ENCODE measurements at regions not wholly inside any gene's neighbourhood (a gene's known extent, or its start where the extent isn't known, plus 50 kb on each side); places are given as distances from the start of the nearest gene placed in this dataset.

- no TSS peak for BruUV-seq (replicated peaks)
- ATAC-seq (no peak), FAIRE-seq (no peak), DNase-seq (ENCODE audit: low spot score) (no peak)
- H3K79me2 ChIP-seq (ENCODE audit: insufficient read depth, low read length), result no peaks in the 10 kb centered on the region
- H4K20me1 ChIP-seq (ENCODE audit: insufficient read depth, low read length), result no peaks in the 10 kb centered on the region; the same call in 1 of the 2 replicates
- H3K4me1 ChIP-seq (ENCODE audit: insufficient read depth, low read length), result peaks cover 4% of the 10 kb centered on the region; the same call in 1 of the 2 replicates
- no peak overlapping the region for H3K9ac ChIP-seq (ENCODE audit: insufficient read depth, low read depth, low read length)
- intact Hi-C loops (cut with micrococcal nuclease; ENCODE audit: unreplicated experiment), result loop anchor here (1.0 to 10.0 kb wide), 5 partner anchors 122 to 360 kb away; no protein-coding TSS in a partner anchor
- no peaks in the 10 kb centered on the region for H3K36me3 ChIP-seq (replicated peaks in 1 of 2; ENCODE audit: control insufficient read depth in 1 of 2, insufficient read depth in 2 of 2, low read length in 2 of 2)
- H3K9me3 ChIP-seq (ENCODE audit: low read length), result no peaks in the 10 kb centered on the region
- WGBS (ENCODE audit: low lambda C conversion rate), result 28% methylated on average over 16 of the region's 21 CpGs
- ChIA-PET POLR2A (no interaction called here), CTCF (ENCODE audit: low intra/inter-chr PET ratio, low total read pairs) (interaction anchor here (2.1 kb wide), 1 partner anchor 331 kb away, joined by 18 read pairs; no protein-coding TSS in a partner anchor)
- H3K27ac ChIP-seq (ENCODE audit: extremely low read length, insufficient read depth, low read length), result no peak overlapping the region
- H3K4me3 ChIP-seq (replicated peaks in 1 of 3; ENCODE audit: insufficient read depth in 1 of 3, low read depth in 2 of 3, low read length in 3 of 3), result no peak overlapping the region
- H3K27me3 ChIP-seq (ENCODE audit: control insufficient read depth in 1 of 2, insufficient read depth in 2 of 2, low read length in 2 of 2), result peaks cover 6 to 82% of the 10 kb centered on the region in 2 experiments; a peak in 3 of 5 replicates
- no peak overlapping the region for H3K4me2 ChIP-seq (ENCODE audit: low read depth, low read length)
- no peak overlapping the region for H2AFZ ChIP-seq (ENCODE audit: low read length)
- in situ Hi-C loops (cut with HindIII; ENCODE audit: extremely low pct_ligation_motif_present, low pct_unique_long_range_greater_than_20kb), result loop anchor here (5.0 to 10.0 kb wide), 2 partner anchors 120 to 332 kb away; no protein-coding TSS in a partner anchor
- no peak for TF ChIP-seq RAD51 (IDR thresholded peaks at IDR 0.05; ENCODE audit: borderline replicate concordance)
- no peak for TF ChIP-seq USF2 (IDR thresholded peaks at IDR 0.05; ENCODE audit: low read depth, low read length)
- no peak for TF ChIP-seq USF2 (CRISPR knock-in tag; IDR thresholded peaks at IDR 0.05; ENCODE audit: borderline replicate concordance)
- no peak for TF ChIP-seq NCOA5 (CRISPR knock-in tag; IDR thresholded peaks at IDR 0.05)
- no peak for TF ChIP-seq ZBTB34 (CRISPR knock-in tag; IDR thresholded peaks at IDR 0.05)
- no peak for TF ChIP-seq NFAT5 (CRISPR knock-in tag; IDR thresholded peaks at IDR 0.05)
- no peak for TF ChIP-seq ZNF768 (CRISPR knock-in tag; IDR thresholded peaks at IDR 0.05)
- no peak for TF ChIP-seq ESRRA (CRISPR knock-in tag; IDR thresholded peaks at IDR 0.05; ENCODE audit: low read depth)
- TF ChIP-seq ZNF503 (CRISPR knock-in tag; IDR thresholded peaks at IDR 0.05), result no peak
- no peak for TF ChIP-seq ZKSCAN5 (CRISPR knock-in tag; IDR thresholded peaks at IDR 0.05)
Measured at GRCh38 chr2:120674246-120675170, 61.2 kb upstream of the GLI2 start.
